Activated CD4-positive, alpha-beta memory T cell treated with anti-CD3 and anti-CD28 coated beads for 36 hours (primary cell): ENCODE measurements at regions not wholly inside any gene's neighbourhood (a gene's known extent, or its start where the extent isn't known, plus 50 kb on each side); places are given as distances from the start of the nearest gene placed in this dataset.
"Not testable (repeated sequence)": the region's sequence is repeated elsewhere in the genome, so short reads cannot be mapped to it uniquely, and the experiment has no call there.

ENCODE experiments used
- CTCF ChIA-PET: fragments of 350-600 bp; sonication (Branson Sonifier 250); formaldehyde crosslinking; loops from one replicate; lab custom pipeline; 2021; ENCODE audit warnings: antibody characterized with exemption, inconsistent platforms; lab: Charles Lee
- POLR2A ChIA-PET: fragments of 350-600 bp; sonication (Branson Sonifier 250); formaldehyde crosslinking; loops from one replicate; lab custom pipeline; 2021; ENCODE audit warnings: antibody characterized with exemption; lab: Charles Lee
- DNase-seq: peaks from one replicate; pipeline ENCODE4 v3.0.0-alpha.2; 2020
- H3K27ac Mint-ChIP-seq: one replicate; pipeline ENCODE4 v1.8.0; 2021; ENCODE audit warnings: mixed read lengths
- H3K27me3 Mint-ChIP-seq: one replicate; pipeline ENCODE4 v1.8.0; 2021; ENCODE audit warnings: mixed read lengths
- H3K36me3 Mint-ChIP-seq: one replicate; pipeline ENCODE4 v1.8.0; 2021; ENCODE audit warnings: mixed read lengths
- H3K4me1 Mint-ChIP-seq: one replicate; pipeline ENCODE4 v1.8.0; 2021; ENCODE audit warnings: low read depth, mixed read lengths
- H3K4me3 Mint-ChIP-seq: one replicate; pipeline ENCODE4 v1.8.0; 2021; ENCODE audit warnings: mild to moderate bottlenecking, mixed read lengths
- H3K9me3 Mint-ChIP-seq: one replicate; pipeline ENCODE4 v1.8.0; 2021; ENCODE audit warnings: mixed read lengths
- intact Hi-C: fragments of 100-400 bp; cut with micrococcal nuclease; formaldehyde crosslinking; loops from one replicate; pipeline ENCODE4 v1.15.1; 2023

GRCh38 chr5:92637247-92637646 lies 943.8 kb downstream of the NR2F1-AS1 start:
- Mint-ChIP-seq H3K9me3 (no peaks in the 10 kb centered on the region), H3K4me3 (no peak overlapping the region), H3K27me3 (no peaks in the 10 kb centered on the region), H3K4me1 (no peaks in the 10 kb centered on the region), H3K27ac (no peak overlapping the region), H3K36me3 (no peaks in the 10 kb centered on the region)
- no peak for DNase-seq
- intact Hi-C loops: no loop called here
- ChIA-PET POLR2A (no interaction called here), CTCF (no interaction called here)

DNA sequence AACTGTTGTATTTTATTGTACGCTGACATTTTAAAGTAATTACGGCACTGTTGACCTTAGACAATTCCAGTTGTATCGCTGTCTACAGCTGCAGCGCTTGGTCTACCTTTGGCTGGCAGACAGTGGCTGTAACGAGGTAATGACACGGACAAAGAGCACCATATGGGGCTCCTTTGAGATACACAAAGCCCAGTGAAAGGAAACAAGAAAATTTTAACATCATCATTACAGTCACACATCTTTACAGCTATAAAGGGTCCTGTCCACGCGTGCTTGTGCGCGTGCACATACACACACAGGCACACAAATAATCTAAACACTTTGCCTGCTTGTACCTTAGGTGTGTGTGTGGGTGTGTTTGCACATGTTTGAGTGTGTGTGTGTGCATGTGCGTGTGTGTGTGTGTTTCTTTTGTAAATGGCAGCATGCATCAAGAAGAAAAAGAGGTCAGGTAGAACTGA lies 946.0 kb downstream of the NR2F1-AS1 start:
- intact Hi-C loops: no loop called here
- no peak for DNase-seq
- Mint-ChIP-seq H3K27me3 (no peaks in the 10 kb centered on the region), H3K36me3 (no peaks in the 10 kb centered on the region), H3K27ac (no peak overlapping the region), H3K9me3 (no peaks in the 10 kb centered on the region), H3K4me3 (no peak overlapping the region), H3K4me1 (no peaks in the 10 kb centered on the region)
- ChIA-PET POLR2A (no interaction called here), CTCF (interaction anchor here (1.1 kb wide), 1 partner anchor 12 kb away, joined by 3 read pairs; no protein-coding TSS in a partner anchor)

- Mint-ChIP-seq H3K27ac (no peak overlapping the region), H3K36me3 (no peaks in the 10 kb centered on the region), H3K4me3 (no peak overlapping the region), H3K9me3 (peaks cover 4% of the 10 kb centered on the region), H3K4me1 (no peaks in the 10 kb centered on the region), H3K27me3 (no peaks in the 10 kb centered on the region)
- DNase-seq: no peak
- intact Hi-C loops: no loop called here
- ChIA-PET CTCF (interaction anchor here (1.1 kb wide), 1 partner anchor 13 kb away, joined by 3 read pairs; no protein-coding TSS in a partner anchor), POLR2A (no interaction called here)
Measured at GRCh38 chr5:92633875-92634487, 947.0 kb downstream of the NR2F1-AS1 start.

DNA sequence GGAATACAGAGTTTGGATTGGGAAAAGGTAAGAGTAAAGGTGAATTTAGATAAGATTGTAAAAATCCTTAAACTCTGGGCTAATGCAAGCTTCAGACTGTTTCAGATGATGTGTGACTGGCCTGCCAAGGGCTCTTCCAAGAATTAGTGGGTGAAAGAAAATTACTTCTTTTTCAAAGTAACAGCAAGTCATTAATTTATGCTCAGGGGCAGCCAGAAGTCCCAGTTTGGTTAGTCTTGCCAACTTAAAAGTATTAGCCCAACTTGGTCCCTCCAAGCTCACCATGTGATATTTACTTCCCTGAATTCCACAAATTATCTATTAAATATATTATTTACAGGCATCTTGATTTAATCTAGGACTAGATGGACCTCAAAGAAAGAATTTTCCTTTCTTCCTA lies 947.8 kb downstream of the NR2F1-AS1 start:
- Mint-ChIP-seq H3K9me3 (peaks cover 6% of the 10 kb centered on the region), H3K27me3 (no peaks in the 10 kb centered on the region), H3K4me1 (no peaks in the 10 kb centered on the region), H3K4me3 (no peak overlapping the region), H3K27ac (no peak overlapping the region), H3K36me3 (no peaks in the 10 kb centered on the region)
- intact Hi-C loops: no loop called here
- ChIA-PET POLR2A (no interaction called here), CTCF (no interaction called here)
- no peak for DNase-seq

DNA sequence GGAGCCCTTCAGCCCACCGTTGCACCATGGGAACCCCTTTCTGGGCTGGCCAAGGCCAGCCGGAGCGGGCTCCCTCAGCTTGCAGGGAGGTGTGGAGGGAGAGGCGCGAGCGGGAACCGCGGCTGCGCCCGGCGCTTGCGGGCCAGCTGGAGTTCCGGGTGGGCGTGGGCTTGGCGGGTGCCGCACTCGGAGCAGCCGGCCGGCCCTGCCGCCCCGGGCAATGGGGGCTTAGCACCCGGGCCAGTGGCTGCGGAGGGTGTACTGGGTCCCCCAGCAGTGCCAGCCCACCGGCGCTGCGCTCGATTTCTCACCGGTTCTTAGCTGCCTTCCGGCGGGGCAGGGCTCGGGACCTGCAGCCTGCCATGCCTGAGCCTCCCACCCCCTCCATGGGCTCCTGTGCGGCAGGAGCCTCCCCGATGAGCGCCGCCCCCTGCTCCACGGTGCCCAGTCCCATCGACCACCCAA lies 949.8 kb downstream of the NR2F1-AS1 start:
- H3K27ac Mint-ChIP-seq, POLR2A ChIA-PET, intact Hi-C loops, CTCF ChIA-PET, H3K9me3 Mint-ChIP-seq, H3K4me3 Mint-ChIP-seq, H3K4me1 Mint-ChIP-seq, DNase-seq, H3K36me3 Mint-ChIP-seq, H3K27me3 Mint-ChIP-seq: not testable (repeated sequence)

GRCh38 chr5:92629574-92629973 lies 951.4 kb downstream of the NR2F1-AS1 start:
- intact Hi-C loops: no loop called here
- POLR2A ChIA-PET: no interaction called here
- no peak for DNase-seq

DNA sequence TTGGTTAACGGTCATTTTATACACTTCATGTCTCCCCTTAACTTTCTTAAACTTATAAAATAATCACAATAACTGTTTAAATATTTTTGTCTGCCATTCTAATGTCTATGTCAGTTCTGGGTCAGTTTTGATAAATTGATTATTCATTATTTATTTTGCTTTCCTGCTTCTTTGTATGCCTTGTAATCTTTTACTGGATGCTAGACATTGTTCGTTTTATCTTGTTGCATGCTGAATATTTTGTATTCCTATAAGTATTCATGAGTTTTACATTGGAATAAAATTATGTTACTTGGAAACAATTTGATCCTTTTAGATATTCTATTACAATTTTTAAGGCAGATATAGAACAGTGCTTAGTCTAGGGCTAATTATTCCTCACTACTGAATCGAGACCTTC lies 952.0 kb downstream of the NR2F1-AS1 start:
- POLR2A ChIA-PET: no interaction called here
- no peaks in the 10 kb centered on the region for H3K36me3 Mint-ChIP-seq

More at GRCh38 chr5:92629574-92629973, 951.4 kb downstream of the NR2F1-AS1 start:
- Mint-ChIP-seq H3K9me3 (peaks cover 6% of the 10 kb centered on the region), H3K27ac (no peak overlapping the region), H3K36me3 (no peaks in the 10 kb centered on the region), H3K4me3 (no peak overlapping the region), H3K4me1 (no peaks in the 10 kb centered on the region), H3K27me3 (no peaks in the 10 kb centered on the region)
- CTCF ChIA-PET: no interaction called here

DNA sequence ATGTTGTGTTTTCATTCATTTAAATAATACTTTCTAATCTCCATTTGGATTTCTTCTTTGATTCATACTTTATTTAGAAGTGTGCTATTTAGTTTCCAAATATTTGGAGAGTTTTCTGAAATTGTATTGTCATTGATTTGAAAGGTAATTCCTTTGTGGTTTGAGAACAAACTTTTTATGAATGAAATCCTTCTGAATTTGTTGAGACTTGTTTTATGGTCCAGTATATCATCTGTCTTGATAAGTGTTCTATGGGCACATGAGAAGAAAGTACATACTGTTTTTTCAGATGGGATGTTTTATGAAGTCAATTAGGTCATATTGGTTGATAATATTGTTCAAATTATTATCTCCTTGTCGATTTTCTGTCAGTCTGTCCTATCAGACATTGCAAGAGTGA lies 953.8 kb downstream of the NR2F1-AS1 start:
- CTCF ChIA-PET: no interaction called here
- H3K36me3 Mint-ChIP-seq: no peaks in the 10 kb centered on the region

More for the DNA sequence above, 952.0 kb downstream of the NR2F1-AS1 start:
- CTCF ChIA-PET: no interaction called here
- Mint-ChIP-seq H3K9me3 (peaks cover 6% of the 10 kb centered on the region), H3K27ac (no peak overlapping the region), H3K4me1 (no peaks in the 10 kb centered on the region), H3K27me3 (no peaks in the 10 kb centered on the region), H3K4me3 (no peak overlapping the region)
- intact Hi-C loops: no loop called here
- DNase-seq: no peak

DNA sequence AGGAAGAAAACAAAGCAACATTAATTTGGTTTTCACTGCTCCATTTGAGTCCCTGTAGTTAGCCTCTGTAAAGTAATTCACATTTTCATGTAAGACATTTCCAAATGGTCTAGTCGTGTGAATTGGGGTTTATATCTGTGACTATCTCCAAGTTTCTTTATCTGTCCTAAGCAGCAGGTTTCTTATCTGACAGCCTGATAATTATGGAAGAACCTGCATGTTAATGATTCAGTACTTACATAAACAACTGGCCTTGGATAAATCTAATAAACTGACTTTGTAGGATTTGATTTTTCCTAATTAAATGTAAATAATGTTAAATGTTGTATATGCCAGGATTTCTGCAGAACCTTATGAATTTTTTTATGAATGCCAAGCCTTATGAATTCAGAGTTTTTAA lies 964.9 kb downstream of the NR2F1-AS1 start:
- H3K9me3 Mint-ChIP-seq: peaks cover 8% of the 10 kb centered on the region
- intact Hi-C loops: no loop called here
- H3K36me3 Mint-ChIP-seq: no peaks in the 10 kb centered on the region
- CTCF ChIA-PET: no interaction called here
- H3K27ac Mint-ChIP-seq: no peak overlapping the region
- POLR2A ChIA-PET: no interaction called here
- DNase-seq: no peak
- H3K4me3 Mint-ChIP-seq: no peak overlapping the region
- no peaks in the 10 kb centered on the region for H3K4me1 Mint-ChIP-seq
- no peaks in the 10 kb centered on the region for H3K27me3 Mint-ChIP-seq

More for the DNA sequence above, 953.8 kb downstream of the NR2F1-AS1 start:
- Mint-ChIP-seq H3K27me3 (no peaks in the 10 kb centered on the region), H3K4me1 (no peaks in the 10 kb centered on the region), H3K4me3 (no peak overlapping the region), H3K9me3 (peaks cover 9% of the 10 kb centered on the region), H3K27ac (no peak overlapping the region)
- POLR2A ChIA-PET: no interaction called here
- no peak for DNase-seq
- intact Hi-C loops: no loop called here

DNA sequence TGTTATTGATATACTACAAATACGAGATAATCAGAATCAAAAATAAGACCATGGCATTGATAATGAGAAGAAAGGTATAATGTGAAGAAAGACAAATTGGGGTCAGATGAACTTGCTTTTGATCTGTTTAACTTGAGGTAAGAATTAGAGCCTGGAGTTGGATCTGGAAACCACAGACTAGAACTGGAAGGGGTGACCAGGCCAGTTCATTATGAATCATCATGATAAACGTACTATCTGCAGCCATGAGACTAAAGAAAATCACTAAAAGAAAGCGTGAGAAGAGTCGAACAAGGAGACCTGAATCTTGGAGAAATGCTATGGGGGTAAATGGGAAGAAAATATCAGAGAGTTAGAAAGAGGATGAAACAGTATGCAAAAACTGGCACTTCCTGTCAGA lies 967.5 kb downstream of the NR2F1-AS1 start:
- Mint-ChIP-seq H3K27me3 (no peaks in the 10 kb centered on the region), H3K9me3 (peaks cover 7% of the 10 kb centered on the region), H3K27ac (no peak overlapping the region), H3K36me3 (no peaks in the 10 kb centered on the region), H3K4me3 (no peak overlapping the region), H3K4me1 (no peaks in the 10 kb centered on the region)
- no peak for DNase-seq
- ChIA-PET POLR2A (no interaction called here), CTCF (no interaction called here)
- intact Hi-C loops: no loop called here

DNA sequence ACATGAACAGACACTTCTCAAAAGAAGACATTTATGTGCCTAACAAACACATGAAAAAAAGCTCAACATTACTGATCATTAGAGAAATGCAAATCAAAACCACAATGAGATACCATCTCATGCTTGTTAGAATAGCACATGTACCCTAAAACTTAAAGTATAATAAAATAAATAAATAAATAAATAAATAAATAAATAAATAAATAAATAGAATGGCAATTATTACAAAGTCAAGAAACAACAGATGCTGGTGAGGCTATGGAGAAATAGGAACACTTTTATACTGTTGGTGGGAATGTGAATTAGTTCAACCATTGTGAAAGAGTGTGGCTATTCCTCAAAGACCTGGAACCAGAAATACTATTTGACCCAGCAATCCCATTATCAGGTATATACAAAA lies 970.6 kb downstream of the NR2F1-AS1 start:
- H3K4me3 Mint-ChIP-seq, CTCF ChIA-PET, H3K36me3 Mint-ChIP-seq, H3K27ac Mint-ChIP-seq, H3K9me3 Mint-ChIP-seq, H3K4me1 Mint-ChIP-seq, DNase-seq, intact Hi-C loops, POLR2A ChIA-PET, H3K27me3 Mint-ChIP-seq: not testable (repeated sequence)

GRCh38 chr5:92605591-92605990 lies 975.4 kb downstream of the NR2F1-AS1 start:
- H3K9me3 Mint-ChIP-seq: peaks cover 3% of the 10 kb centered on the region
- ChIA-PET POLR2A (no interaction called here), CTCF (no interaction called here)
- H3K27ac Mint-ChIP-seq: no peak overlapping the region
- H3K27me3 Mint-ChIP-seq: no peaks in the 10 kb centered on the region
- H3K36me3 Mint-ChIP-seq: no peaks in the 10 kb centered on the region
- no peaks in the 10 kb centered on the region for H3K4me1 Mint-ChIP-seq
- intact Hi-C loops: no loop called here
- DNase-seq: no peak
- no peak overlapping the region for H3K4me3 Mint-ChIP-seq

DNA sequence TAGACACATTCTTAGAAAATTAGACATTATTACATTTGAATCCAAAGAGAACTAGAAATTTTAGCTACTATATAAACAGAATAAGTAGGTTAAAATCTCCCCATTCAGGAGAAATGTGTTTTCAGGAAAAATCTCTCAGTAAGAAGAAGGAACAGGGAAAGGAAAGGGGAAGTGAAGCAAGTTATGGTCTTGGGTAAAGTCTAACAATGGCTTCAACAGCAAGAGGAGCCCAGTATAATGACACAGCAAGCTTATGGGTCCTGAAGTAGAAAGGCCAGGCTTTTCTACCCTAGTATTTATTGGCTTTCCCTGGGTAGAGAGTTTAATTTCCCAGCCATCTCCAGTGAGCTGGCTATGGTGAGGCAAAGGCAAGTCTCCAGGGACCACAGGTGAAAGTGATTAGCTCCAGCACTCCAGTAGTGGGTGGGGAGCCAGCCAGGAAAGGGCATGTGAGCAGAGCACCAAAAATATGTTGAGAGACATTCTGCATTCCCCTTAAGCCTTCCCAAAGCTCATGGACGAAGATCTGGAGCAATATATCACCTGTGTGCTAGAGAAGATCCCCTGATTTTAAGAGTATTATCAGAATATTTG lies 981.7 kb downstream of the NR2F1-AS1 start:
- Mint-ChIP-seq H3K4me3 (no peak overlapping the region), H3K27me3 (no peaks in the 10 kb centered on the region), H3K4me1 (no peaks in the 10 kb centered on the region), H3K36me3 (no peaks in the 10 kb centered on the region), H3K27ac (no peak overlapping the region), H3K9me3 (peaks cover 14% of the 10 kb centered on the region)
- intact Hi-C loops: no loop called here
- POLR2A ChIA-PET: no interaction called here
- CTCF ChIA-PET: no interaction called here
- no peak for DNase-seq
